GM21528 (cell line): ENCODE measurements at regions not wholly inside any gene's neighbourhood (a gene's known extent, or its start where the extent isn't known, plus 50 kb on each side); places are given as distances from the start of the nearest gene placed in this dataset.

ENCODE experiments used
- ATAC-seq: cut with Tn5 transposase; IDR thresholded peaks from one replicate; pipeline ENCODE4 v1.9.1; 2021; ENCODE audit warnings: mild to moderate bottlenecking, moderate library complexity; ENCODE audit not compliant: unreplicated experiment, low FRiP score

GRCh38 chr10:121285406-121286196 is 312.6 kb downstream of the FGFR2 start:
- ATAC-seq: no peak

GRCh38 chr10:121288011-121288410 is 310.2 kb downstream of the FGFR2 start:
- ATAC-seq: no peak

- no peak for ATAC-seq
Observed at GRCh38 chr10:121288864-121289661, 309.2 kb downstream of the FGFR2 start.

GRCh38 chr10:121289800-121290199 is 308.4 kb downstream of the FGFR2 start:
- no peak for ATAC-seq

GRCh38 chr10:121290674-121291073 is 307.6 kb downstream of the FGFR2 start:
- no peak for ATAC-seq

GRCh38 chr10:121291376-121291775 is 306.9 kb downstream of the FGFR2 start:
- ATAC-seq: no peak

- no peak for ATAC-seq
Observed at GRCh38 chr10:121291823-121292222, 306.4 kb downstream of the FGFR2 start.

- no peak for ATAC-seq
Observed at GRCh38 chr10:121292321-121292720, 305.9 kb downstream of the FGFR2 start.

- ATAC-seq: no peak
Observed at GRCh38 chr10:121293110-121293509, 305.1 kb downstream of the FGFR2 start.

GRCh38 chr10:121294630-121295029 is 303.6 kb downstream of the FGFR2 start:
- no peak for ATAC-seq

GRCh38 chr10:121296378-121296777 is 301.9 kb downstream of the FGFR2 start:
- ATAC-seq: no peak

- no peak for ATAC-seq
Observed at GRCh38 chr10:121296881-121297585, 301.2 kb downstream of the FGFR2 start.

GRCh38 chr10:121300723-121301122 is 297.5 kb downstream of the FGFR2 start:
- no peak for ATAC-seq

GRCh38 chr10:121302541-121303180 is 295.6 kb downstream of the FGFR2 start:
- ATAC-seq: no peak

GRCh38 chr10:121303287-121303890 is 294.9 kb downstream of the FGFR2 start:
- ATAC-seq: no peak

GRCh38 chr10:121305066-121305465 is 293.2 kb downstream of the FGFR2 start:
- ATAC-seq: no peak

- ATAC-seq: no peak
Observed at GRCh38 chr10:121306159-121306673, 292.0 kb downstream of the FGFR2 start.

GRCh38 chr10:121307411-121307980 is 290.7 kb downstream of the FGFR2 start:
- no peak for ATAC-seq

- no peak for ATAC-seq
Observed at GRCh38 chr10:121308020-121308419, 290.2 kb downstream of the FGFR2 start.

- ATAC-seq: no peak
Observed at GRCh38 chr10:121309164-121309563, 289.1 kb downstream of the FGFR2 start.
